Kidney epithelial cell (primary cell): ENCODE measurements at regions not wholly inside any gene's neighbourhood (a gene's known extent, or its start where the extent isn't known, plus 50 kb on each side); places are given as distances from the start of the nearest gene placed in this dataset.

Experiments used
- DNase-seq: peaks from one replicate; pipeline ENCODE4 v3.0.0-alpha.2; 2010; ENCODE audit warnings: low read depth
- H3K27me3 ChIP-seq: 2 replicates; pipeline ENCODE4 v1.6.0; 2011; ENCODE audit warnings: low read length; ENCODE audit not compliant: control insufficient read depth, insufficient read depth
- H3K36me3 ChIP-seq: 2 replicates; pipeline ENCODE4 v1.5.1; 2011; ENCODE audit warnings: low read length; ENCODE audit not compliant: control insufficient read depth, insufficient read depth
- H3K4me3 ChIP-seq: 2 replicates; pipeline ENCODE4 v1.5.1; 2011; ENCODE audit warnings: low read depth, mild to moderate bottlenecking, control low read depth, low read length
- TF ChIP-seq, protein P1 (sequence below): IDR thresholded peaks from 2 replicates; pipeline ENCODE4 v1.5.1; 2011; ENCODE audit warnings: mild to moderate bottlenecking, moderate library complexity, low read length, control low read depth, inconsistent platforms; ENCODE audit not compliant: insufficient read depth, poor library complexity, severe bottlenecking

DNA sequence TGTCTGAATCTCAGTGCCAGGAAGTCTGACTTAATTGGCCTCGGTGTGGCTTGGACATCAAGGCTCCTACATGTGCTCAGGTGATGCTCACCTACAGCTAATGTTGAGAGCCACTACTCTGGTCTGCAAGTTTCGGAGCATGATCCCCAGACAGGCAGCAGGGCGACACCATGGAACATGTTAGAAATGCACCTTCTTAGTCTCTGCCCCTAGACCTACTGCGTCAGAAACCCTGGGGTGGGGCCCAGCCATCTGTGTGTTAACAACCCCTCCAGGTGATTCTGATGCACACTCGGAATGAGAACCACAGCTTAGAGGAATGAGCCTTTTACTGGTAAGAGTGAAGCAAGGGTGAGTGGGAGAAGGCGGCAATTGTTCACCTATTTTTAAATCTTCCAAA is 86.9 kb upstream of the NABP1 start:
- no peak for DNase-seq
- TF ChIP-seq, protein P1, sequence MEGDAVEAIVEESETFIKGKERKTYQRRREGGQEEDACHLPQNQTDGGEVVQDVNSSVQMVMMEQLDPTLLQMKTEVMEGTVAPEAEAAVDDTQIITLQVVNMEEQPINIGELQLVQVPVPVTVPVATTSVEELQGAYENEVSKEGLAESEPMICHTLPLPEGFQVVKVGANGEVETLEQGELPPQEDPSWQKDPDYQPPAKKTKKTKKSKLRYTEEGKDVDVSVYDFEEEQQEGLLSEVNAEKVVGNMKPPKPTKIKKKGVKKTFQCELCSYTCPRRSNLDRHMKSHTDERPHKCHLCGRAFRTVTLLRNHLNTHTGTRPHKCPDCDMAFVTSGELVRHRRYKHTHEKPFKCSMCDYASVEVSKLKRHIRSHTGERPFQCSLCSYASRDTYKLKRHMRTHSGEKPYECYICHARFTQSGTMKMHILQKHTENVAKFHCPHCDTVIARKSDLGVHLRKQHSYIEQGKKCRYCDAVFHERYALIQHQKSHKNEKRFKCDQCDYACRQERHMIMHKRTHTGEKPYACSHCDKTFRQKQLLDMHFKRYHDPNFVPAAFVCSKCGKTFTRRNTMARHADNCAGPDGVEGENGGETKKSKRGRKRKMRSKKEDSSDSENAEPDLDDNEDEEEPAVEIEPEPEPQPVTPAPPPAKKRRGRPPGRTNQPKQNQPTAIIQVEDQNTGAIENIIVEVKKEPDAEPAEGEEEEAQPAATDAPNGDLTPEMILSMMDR, result no peak
- no peaks in the 10 kb centered on the region for H3K36me3 ChIP-seq
- no peaks in the 10 kb centered on the region for H3K27me3 ChIP-seq
- no peak overlapping the region for H3K4me3 ChIP-seq

DNA sequence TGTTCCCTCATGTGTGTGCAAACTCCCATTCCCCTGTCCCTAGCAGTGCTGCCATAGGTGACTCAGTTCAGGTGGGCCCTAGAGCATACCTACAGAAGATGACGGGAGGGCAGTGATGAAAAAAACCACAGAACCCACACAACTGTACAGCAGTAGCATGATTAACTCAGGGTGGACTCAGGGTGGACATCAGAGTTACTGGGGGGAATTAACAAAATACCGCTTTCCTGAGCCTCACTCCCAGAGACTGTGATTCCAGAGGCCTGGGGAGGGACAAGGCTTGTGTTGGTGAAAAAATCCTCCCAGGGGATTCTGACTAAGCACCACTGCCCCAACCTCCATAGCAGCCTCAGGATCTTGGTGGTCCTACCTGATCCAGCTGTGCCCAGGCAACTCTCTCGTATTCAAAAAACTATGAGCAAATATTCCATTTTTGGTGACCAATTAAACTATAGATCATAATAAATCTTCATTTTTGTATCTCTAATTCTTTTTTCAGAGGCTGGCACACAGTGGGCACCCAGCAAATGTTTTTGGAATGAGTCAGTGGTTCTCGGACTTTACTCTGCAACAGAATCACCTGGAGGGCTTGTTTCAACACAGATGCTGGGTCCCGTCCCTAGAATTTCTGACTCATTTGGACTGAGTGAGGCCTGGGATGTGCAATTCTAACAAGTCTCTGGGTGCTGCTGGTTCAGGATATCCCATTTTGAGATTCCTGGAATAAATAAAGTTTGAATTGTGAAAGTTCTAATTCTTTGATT is 84.1 kb upstream of the NABP1 start:
- no peaks in the 10 kb centered on the region for H3K27me3 ChIP-seq
- no peak overlapping the region for H3K4me3 ChIP-seq
- no peaks in the 10 kb centered on the region for H3K36me3 ChIP-seq
- TF ChIP-seq, protein P1, result no peak
- DNase-seq, result peak; percentile 83

DNA sequence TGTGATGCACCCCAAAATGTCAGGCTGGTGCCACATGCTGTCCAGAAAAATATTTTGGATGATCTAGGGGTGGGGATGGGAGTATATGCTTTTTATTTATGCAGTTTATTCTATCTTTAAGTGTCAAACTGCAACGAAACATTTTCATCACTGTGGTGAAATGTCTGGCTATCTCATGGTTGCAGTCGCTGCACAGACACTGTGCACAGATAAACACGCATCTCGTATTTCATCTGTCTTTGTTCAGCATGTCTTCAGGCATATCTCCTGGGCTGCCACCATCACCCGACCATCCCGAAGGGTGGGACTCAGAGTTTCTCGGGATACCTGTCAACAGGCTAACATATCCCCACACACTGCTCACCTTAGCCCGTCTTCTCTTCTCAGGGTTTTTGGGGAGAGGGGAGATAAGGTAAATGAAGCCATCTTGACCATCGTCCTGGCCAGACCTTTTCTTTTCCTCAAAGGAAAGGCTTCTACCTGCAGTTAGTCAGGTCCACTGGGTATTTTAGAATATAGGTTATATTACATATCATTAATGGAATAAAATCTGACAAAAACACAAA is 80.7 kb upstream of the NABP1 start:
- H3K4me3 ChIP-seq, result no peak overlapping the region
- no peaks in the 10 kb centered on the region for H3K36me3 ChIP-seq
- H3K27me3 ChIP-seq, result no peaks in the 10 kb centered on the region
- TF ChIP-seq, protein P1, result no peak
- DNase-seq, result no peak

DNA sequence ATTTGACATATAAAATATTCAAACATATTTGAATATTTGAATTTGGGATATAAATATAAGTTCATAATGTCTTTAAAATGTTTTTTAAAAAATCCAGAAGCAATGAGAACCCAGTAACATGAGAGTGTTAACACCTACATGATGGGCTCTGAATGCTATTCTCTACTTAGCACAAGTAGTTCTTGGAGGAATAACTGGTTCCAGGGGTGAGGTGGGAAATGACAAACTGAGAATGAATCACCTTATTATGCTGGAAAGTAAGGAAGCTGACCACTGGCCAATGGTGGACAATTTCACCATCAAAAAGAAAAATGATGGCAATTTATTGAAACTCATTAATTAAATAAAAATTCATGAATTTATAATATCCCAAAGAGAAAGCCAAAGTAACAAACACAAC is 79.6 kb upstream of the NABP1 start:
- H3K36me3 ChIP-seq, result no peaks in the 10 kb centered on the region
- DNase-seq, result no peak
- no peak overlapping the region for H3K4me3 ChIP-seq
- TF ChIP-seq, protein P1, result no peak
- H3K27me3 ChIP-seq, result no peaks in the 10 kb centered on the region

DNA sequence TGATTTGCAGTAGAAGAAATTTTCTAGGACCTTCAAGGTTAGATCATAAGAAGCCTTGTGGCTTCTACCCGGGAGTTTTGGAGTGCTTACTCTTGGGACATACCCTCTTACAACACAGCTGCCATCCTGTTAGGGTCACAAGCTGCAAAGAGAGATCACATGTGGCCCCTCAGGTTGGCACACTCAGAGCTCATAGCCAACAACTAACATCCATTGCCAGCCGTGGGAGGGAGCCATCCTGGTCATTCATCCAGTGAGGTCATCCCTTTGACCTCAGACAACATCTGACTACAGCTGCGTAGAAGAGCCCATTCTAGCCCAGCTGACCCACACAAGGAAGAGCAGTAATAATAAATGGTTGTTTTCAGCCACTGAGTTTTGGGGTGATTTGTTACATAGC is 76.9 kb upstream of the NABP1 start:
- Histone ChIP-seq H3K27me3 (no peaks in the 10 kb centered on the region), H3K4me3 (no peak overlapping the region), H3K36me3 (no peaks in the 10 kb centered on the region)
- DNase-seq, result no peak
- TF ChIP-seq, protein P1, result no peak

DNA sequence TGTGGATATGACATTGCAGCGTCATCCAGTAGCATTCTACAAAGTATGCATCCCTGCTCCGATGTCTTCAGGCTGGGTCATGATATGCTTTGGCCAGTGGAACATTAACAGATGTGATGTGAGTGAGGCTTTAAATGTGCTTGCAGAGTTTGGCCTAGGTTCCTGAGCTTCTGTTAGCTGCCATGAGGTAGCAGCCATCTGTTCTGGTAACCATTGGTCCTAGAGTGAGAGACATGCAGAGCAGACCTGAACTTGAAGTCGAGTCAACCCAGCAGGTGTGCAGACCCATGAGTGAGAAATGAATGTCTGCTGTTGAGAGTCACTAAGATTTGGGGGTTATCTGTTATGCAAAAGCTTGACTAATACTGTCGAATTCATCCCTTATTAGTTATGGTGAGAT is 73.8 kb upstream of the NABP1 start:
- TF ChIP-seq, protein P1, result no peak
- DNase-seq, result no peak
- Histone ChIP-seq H3K4me3 (no peak overlapping the region), H3K27me3 (no peaks in the 10 kb centered on the region), H3K36me3 (no peaks in the 10 kb centered on the region)
